Ramos (cell line): ENCODE measurements at regions not wholly inside any gene's neighbourhood (a gene's known extent, or its start where the extent isn't known, plus 50 kb on each side); places are given as distances from the start of the nearest gene placed in this dataset.
"Not testable (repeated sequence)": the region's sequence is repeated elsewhere in the genome, so short reads cannot be mapped to it uniquely, and the experiment has no call there.

ENCODE experiments used
- in situ Hi-C: fragments of 300-500 bp; cut with MboI; formaldehyde crosslinking; loops from one replicate; pipeline ENCODE4 v1.14.3; 2022; ENCODE audit warnings: low sequenced_read_pairs; ENCODE audit not compliant: unreplicated experiment

- in situ Hi-C loops, result no loop called here
Measured at GRCh38 chr4:165802452-165802851, 70.6 kb upstream of the TLL1 start.

- in situ Hi-C loops, result no loop called here
Measured at GRCh38 chr4:165803005-165803404, 70.0 kb upstream of the TLL1 start.

GRCh38 chr4:165805406-165805805 is 67.6 kb upstream of the TLL1 start:
- in situ Hi-C loops, result no loop called here

- in situ Hi-C loops, result no loop called here
Measured at GRCh38 chr4:165806613-165807012, 66.4 kb upstream of the TLL1 start.

- in situ Hi-C loops, result no loop called here
Measured at GRCh38 chr4:165810726-165811125, 62.3 kb upstream of the TLL1 start.

- in situ Hi-C loops, result no loop called here
Measured at GRCh38 chr4:165813606-165814005, 59.4 kb upstream of the TLL1 start.

GRCh38 chr4:165814256-165815020 is 58.6 kb upstream of the TLL1 start:
- in situ Hi-C loops, result no loop called here

GRCh38 chr4:165819126-165819525 is 53.9 kb upstream of the TLL1 start:
- in situ Hi-C loops, result not testable (repeated sequence)
